ENCODE measurements at regions not wholly inside any gene's neighbourhood (a gene's known extent, or its start where the extent isn't known, plus 50 kb on each side); places are given as distances from the start of the nearest gene placed in this dataset.

- DNase-seq (ENCODE audit: low read depth, low spot score): no peak
Measured at GRCh38 chr20:10990625-10991382, 317.0 kb upstream of the JAG1 start.

DNA sequence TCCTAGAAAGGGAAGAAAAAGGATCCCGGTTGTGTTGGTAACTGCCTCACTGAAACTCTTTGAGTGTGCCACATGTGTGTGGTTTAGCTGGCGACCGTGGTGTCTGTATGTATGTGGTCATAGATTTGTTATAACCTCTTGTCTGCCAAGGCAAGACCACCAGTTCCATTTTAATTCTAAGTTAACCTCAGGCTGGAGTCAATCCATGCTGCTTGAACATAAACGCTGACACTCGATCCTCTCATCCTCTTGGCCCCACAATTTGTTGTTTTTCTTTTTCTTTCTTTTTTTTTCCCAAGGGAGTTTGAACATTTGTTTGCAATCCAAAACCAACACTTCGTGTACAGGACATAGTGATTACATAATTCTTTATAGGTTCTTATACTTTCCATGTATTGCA lies 318.9 kb upstream of the JAG1 start:
- DNase-seq (ENCODE audit: low read depth, low spot score): no peak

DNA sequence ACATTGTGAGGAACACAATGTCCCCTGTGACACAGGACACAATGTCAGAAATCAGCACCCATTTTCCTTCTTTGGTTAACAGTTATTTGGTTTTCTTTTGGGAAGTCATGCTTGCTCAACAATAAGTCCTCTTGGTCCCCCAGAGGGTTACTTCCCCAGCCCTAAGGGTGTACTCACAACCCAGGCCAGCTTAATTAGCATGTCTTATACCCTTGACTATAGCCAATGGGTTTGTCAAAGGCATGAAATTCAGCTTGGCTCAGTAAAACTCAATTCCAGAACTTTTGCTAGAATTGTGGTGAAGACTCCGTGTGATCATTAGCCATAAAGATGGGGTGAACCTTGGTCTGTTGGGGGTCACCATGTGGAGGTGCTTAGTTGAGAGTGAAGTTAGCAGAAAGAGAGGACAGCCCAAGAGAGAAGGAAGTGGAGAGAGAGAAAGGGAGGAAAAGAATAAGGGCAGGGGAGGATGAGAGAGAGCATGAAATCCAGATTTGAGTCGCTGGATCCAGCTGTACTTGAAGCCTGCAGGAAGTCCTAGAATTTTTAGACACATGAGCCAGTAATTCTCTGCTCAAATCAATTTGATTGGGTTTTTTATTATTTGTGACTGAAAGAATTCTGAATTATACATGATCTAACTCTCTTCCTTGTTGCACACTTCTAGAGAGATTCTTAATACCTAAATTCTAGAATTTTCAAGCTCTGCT lies 321.3 kb upstream of the JAG1 start:
- no peak for DNase-seq (ENCODE audit: low read depth, low spot score)

GRCh38 chr20:10998476-10998875 lies 324.7 kb upstream of the JAG1 start:
- no peak for DNase-seq (ENCODE audit: low read depth, low spot score)

GRCh38 chr20:11000416-11000815 lies 326.6 kb upstream of the JAG1 start:
- no peak for DNase-seq (ENCODE audit: low read depth, low spot score)

GRCh38 chr20:11001302-11001701 lies 327.5 kb upstream of the JAG1 start:
- no peak for DNase-seq (ENCODE audit: low read depth, low spot score)

- peak; percentile 75 for DNase-seq (ENCODE audit: low read depth, low spot score)
Measured at GRCh38 chr20:11001764-11002540, 328.2 kb upstream of the JAG1 start.

DNA sequence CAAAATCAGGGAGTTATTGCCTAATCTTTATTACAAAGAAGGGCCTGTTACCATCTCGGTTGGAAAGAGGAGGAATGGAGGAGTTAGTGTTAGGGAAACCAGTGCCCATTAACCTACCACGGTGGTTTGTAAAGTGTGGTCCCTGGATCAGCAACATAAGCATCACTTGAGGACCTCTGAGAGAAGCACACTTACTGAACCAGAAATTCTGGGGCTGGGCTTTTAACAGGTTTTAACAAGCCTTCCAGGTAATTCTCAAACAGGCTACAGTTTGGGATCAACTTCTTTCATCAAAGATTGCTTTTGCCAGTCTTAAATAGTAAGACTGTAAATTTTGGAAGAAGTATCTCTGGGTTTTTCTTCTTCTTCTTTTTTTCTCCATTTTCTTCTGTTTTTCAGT lies 329.5 kb upstream of the JAG1 start:
- DNase-seq (ENCODE audit: low read depth, low spot score): no peak

DNA sequence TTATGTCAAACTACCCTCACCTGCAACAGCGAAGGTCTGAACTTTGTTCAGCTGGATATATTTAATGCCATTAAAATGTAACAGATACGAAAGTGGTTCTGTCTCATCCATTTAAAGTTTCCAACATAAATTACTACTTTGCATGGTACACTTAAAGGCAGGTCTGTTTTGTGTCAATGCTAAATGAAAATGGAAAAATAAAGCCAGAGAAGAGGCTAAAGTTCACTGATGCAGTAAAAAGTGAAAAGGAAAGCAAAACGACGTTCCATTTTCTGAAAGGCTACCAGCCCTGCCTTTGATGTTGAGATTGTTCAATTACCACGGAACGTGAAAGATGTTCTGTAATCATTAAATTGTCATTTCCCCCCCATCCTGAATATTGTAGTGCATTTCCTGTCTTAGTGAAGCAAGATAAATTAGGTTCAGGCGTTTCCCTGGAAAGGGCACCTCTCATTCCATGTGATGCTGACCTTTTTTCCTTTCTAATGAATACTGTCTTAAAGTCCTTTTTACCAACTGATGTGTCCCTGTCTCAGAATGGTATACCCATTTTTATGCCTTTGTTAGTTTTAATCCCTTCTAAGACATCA lies 334.7 kb upstream of the JAG1 start:
- DNase-seq (ENCODE audit: low read depth, low spot score): no peak

DNA sequence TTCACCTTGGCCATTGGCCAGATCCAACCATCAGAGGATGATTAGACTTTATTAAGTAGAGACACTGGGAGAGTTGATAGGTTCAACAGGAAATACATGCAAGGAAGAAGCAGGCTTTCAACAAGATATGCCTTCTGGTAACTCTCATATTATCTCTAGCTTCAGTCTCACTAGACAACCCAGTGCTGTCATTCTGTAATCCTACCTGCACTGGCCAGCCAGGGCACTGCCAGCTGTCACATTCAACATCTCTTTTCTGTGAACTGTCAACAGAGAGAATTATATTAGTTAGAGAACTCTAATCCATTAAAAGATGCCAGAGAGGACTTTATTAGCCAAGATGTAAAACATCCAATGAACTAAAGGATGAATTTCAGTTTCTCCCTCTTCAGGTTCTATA lies 337.9 kb upstream of the JAG1 start:
- DNase-seq (ENCODE audit: low read depth, low spot score): no peak

- DNase-seq (ENCODE audit: low read depth, low spot score): peak; percentile 10
Measured at GRCh38 chr20:11012975-11013374, 339.2 kb upstream of the JAG1 start.

DNA sequence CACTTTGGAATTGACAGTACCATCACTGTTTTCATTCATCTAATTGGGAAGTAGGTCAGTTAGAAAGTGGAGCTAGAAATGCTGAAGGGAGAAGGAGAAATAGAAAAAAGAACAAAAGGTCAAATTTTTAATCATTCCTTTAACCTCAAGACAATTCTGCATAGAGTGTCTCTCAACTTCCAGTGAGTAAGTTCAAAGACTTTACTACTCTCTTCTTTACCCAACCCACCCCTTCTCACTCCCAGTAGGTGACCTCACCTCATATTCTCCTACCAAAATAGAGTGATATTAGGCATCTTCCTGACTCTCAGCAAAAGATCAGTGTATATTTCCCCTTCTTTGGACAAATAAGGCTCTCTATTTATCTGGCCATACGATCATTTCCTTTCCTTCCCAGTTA lies 340.0 kb upstream of the JAG1 start:
- DNase-seq (ENCODE audit: low read depth, low spot score): no peak

- DNase-seq (ENCODE audit: low read depth, low spot score): no peak
Measured at GRCh38 chr20:11015440-11015839, 341.6 kb upstream of the JAG1 start.

DNA sequence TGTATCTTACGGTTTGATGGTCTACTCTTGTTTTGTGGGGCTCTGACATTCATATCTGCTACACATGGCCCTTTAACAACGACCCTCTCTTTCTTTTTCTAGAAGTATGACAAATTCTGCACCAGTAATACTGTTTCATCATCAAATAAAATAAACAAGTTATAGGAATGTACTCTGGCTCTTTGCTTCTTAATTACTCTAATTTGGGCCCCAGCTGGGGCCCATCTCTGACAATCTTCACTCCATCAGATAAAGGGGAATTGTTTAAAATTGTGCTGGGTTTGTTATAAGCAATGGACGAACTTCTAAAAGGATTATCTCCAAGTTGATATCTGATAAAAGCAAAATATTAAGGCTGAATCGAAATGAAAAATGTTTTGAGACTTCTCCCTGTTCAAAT lies 343.6 kb upstream of the JAG1 start:
- no peak for DNase-seq (ENCODE audit: low read depth, low spot score)

DNA sequence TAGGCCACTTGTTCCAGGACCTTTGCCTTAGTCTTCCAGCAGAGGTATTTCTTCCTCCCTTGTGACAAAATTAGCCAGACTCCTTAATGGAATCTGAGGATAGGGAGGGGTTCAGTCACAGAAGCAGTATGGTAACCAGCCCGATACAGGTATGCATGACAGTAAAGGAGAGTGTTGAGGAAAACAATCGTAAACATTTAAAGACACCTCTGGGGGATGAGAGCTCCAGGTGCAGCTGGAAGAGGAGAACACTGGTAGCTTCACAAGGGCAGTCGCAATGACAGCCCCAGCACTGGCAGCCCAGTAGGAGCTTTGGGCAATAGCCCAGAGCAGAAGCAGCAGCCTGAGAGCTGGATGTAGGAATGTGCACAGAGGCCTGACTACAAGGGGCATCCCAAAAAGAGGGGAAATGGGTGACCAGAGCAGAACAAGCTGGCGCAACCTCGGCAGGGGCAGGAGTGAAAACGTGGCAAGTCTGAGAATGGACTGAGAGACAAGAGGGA lies 344.9 kb upstream of the JAG1 start:
- DNase-seq (ENCODE audit: low read depth, low spot score): no peak

- no peak for DNase-seq (ENCODE audit: low read depth, low spot score)
Measured at GRCh38 chr20:11020712-11021111, 346.9 kb upstream of the JAG1 start.

GRCh38 chr20:11027224-11027623 lies 353.4 kb upstream of the JAG1 start:
- DNase-seq (ENCODE audit: low read depth, low spot score): no peak

DNA sequence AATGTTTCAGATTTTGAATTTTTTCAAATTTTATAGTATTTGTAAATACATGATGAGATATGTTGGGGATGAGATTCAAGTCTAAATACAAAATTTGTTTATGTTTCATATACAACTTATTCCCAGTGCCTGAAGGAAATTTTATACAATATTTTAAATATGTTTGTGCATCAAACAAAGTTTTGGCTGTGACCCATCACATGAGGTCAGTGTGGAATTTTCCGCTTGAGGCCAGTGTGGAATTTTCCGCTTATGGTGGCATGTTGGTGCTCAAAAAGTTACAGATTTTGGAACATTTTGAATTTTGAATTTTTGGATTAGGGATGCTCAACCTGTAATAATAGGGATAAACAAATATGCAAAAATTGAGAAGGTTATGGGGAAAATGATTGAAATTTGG lies 356.6 kb upstream of the JAG1 start:
- no peak for DNase-seq (ENCODE audit: low read depth, low spot score)

DNA sequence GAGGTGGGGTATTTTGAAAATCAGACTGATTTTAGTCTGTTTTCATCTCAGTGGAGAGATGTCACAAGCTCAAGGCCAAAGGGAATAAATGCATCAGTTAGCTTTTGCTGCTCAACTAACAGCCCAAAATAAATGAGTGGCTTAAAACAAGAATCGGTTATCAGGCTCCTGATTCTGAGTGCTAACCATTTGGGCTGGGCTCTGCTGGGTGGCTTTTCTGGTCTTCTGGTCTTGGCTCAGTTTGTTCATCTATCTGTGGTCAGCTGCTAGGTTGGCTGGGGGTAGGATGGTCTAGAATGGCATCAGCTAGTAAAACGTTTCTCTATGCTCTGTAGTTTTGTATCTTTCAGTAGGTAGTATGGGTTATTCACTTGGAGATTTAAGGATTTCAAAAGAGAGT lies 357.5 kb upstream of the JAG1 start:
- no peak for DNase-seq (ENCODE audit: low read depth, low spot score)

DNA sequence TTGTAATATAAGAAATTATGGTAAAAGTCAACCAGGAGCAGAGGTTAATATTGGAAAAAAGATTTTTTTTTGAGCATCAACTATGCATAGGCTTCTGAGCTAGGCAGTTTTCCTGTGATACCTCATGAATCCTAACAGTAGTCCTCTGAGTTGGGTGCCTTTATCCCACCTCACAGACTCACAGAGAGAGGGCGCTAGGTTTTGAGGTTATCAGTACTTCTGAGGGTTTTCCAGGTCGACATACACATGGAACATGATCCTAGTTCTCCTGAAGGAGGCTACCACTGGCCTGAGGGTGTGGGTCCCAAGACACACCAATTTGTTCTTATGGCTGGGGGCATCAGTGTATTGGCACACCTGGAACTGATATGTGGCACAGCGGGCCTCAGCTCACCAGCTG lies 358.8 kb upstream of the JAG1 start:
- no peak for DNase-seq (ENCODE audit: low read depth, low spot score)

DNA sequence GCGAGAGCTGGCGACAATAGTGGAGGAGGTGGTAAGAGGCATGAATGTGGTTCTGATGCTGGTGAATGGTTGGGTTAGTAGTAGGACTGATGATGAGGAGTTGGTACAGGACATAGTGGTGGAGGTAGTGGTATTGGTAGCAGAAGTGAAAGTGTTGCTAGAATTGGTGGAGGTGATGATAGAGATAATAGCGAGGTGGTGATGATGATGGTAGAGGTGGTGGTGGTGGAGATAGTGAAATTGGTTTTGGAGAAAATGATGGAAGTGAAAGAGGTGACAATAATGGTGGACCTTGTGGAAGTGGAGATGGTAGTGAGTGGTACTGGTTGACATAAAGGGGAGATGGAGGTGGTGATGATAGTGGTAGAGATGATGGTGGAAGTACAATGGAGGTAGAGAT lies 360.2 kb upstream of the JAG1 start:
- no peak for DNase-seq (ENCODE audit: low read depth, low spot score)

DNA sequence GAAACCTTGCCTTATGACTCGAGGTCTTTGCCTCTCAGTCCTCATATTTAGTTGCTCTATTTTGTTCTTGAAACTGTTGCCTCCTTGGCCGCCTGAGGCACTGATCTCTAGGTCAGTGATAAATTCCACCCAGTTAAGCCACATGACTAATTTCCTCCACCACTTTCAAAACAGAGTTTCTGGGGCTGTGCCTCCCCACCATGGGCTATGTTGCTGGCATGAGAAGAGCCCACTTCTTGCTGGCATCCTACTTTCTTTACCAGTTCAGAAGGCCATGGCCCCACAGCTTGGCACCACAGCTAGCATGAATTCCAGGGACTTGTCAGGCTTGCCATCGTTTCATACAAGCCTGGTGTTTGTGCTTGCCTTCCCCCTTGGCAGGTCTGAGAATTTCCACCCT lies 361.4 kb upstream of the JAG1 start:
- peak; percentile 23 for DNase-seq (ENCODE audit: low read depth, low spot score)

All from astrocyte of the hippocampus (primary cell).